C4-2B (cell line): ENCODE measurements at regions not wholly inside any gene's neighbourhood (a gene's known extent, or its start where the extent isn't known, plus 50 kb on each side); places are given as distances from the start of the nearest gene placed in this dataset.

ENCODE experiments used
- H3K27ac ChIP-seq: fragments of 450-650 bp; 2 replicates; pipeline ENCODE4 v1.5.1; 2017
- CTCF ChIP-seq: fragments of 450-650 bp; conservative IDR thresholded peaks from 2 replicates; pipeline ENCODE4 v1.5.1; 2017; ENCODE audit warnings: mild to moderate bottlenecking
- ZFX ChIP-seq: fragments of 450-650 bp; IDR thresholded peaks from 2 replicates; pipeline ENCODE4 v1.6.1; 2017

- TF ChIP-seq ZFX (no peak), CTCF (no peak)
- no peak overlapping the region for H3K27ac ChIP-seq
These were observed 222.7 kb downstream of the CYRIA start for GRCh38 chr2:16442971-16443370.

- no peak overlapping the region for H3K27ac ChIP-seq
- TF ChIP-seq ZFX (no peak), CTCF (no peak)
These were observed 224.2 kb downstream of the CYRIA start for GRCh38 chr2:16441431-16441830.

GRCh38 chr2:16440898-16441297 is 224.7 kb downstream of the CYRIA start:
- no peak overlapping the region for H3K27ac ChIP-seq
- TF ChIP-seq ZFX, result no peak
- TF ChIP-seq CTCF, result no peak

- TF ChIP-seq CTCF, result no peak
- no peak for TF ChIP-seq ZFX
- no peak overlapping the region for H3K27ac ChIP-seq
These were observed 226.9 kb downstream of the CYRIA start for GRCh38 chr2:16438613-16439321.

GRCh38 chr2:16437189-16437588 is 228.4 kb downstream of the CYRIA start:
- TF ChIP-seq ZFX (no peak), CTCF (no peak)
- H3K27ac ChIP-seq, result no peak overlapping the region

GRCh38 chr2:16434393-16434792 is 231.2 kb downstream of the CYRIA start:
- H3K27ac ChIP-seq, result no peak overlapping the region
- TF ChIP-seq CTCF (no peak), ZFX (no peak)

GRCh38 chr2:16430846-16431245 is 234.8 kb downstream of the CYRIA start:
- TF ChIP-seq CTCF (no peak), ZFX (no peak)
- H3K27ac ChIP-seq, result no peak overlapping the region
